ENCODE measurements at regions not wholly inside any gene's neighbourhood (a gene's known extent, or its start where the extent isn't known, plus 50 kb on each side); places are given as distances from the start of the nearest gene placed in this dataset.

GRCh38 chr7:4444106-4444505 is 238.0 kb upstream of the FOXK1 start:
- Histone ChIP-seq H3K27me3 (ENCODE audit: insufficient read depth, poor library complexity, severe bottlenecking) (no peaks in the 10 kb centered on the region), H3K27ac (replicated peaks) (no peak overlapping the region), H3K4me3 (replicated peaks; ENCODE audit: insufficient read depth, low read length) (no peak overlapping the region)
- no peak for DNase-seq (ENCODE audit: low read depth in 1 of 2, low spot score in 1 of 2)
- TF ChIP-seq CTCF (IDR thresholded peaks at IDR 0.05; ENCODE audit: insufficient read depth, low read length) (no peak), POLR2AphosphoS5 (IDR thresholded peaks at IDR 0.05; ENCODE audit: low read depth) (no peak), SPI1 (IDR thresholded peaks at IDR 0.05; ENCODE audit: borderline replicate concordance, low read depth) (no peak), GABPA (IDR thresholded peaks at IDR 0.05; ENCODE audit: low read depth) (no peak)
- TF ChIP-seq, protein P1, sequence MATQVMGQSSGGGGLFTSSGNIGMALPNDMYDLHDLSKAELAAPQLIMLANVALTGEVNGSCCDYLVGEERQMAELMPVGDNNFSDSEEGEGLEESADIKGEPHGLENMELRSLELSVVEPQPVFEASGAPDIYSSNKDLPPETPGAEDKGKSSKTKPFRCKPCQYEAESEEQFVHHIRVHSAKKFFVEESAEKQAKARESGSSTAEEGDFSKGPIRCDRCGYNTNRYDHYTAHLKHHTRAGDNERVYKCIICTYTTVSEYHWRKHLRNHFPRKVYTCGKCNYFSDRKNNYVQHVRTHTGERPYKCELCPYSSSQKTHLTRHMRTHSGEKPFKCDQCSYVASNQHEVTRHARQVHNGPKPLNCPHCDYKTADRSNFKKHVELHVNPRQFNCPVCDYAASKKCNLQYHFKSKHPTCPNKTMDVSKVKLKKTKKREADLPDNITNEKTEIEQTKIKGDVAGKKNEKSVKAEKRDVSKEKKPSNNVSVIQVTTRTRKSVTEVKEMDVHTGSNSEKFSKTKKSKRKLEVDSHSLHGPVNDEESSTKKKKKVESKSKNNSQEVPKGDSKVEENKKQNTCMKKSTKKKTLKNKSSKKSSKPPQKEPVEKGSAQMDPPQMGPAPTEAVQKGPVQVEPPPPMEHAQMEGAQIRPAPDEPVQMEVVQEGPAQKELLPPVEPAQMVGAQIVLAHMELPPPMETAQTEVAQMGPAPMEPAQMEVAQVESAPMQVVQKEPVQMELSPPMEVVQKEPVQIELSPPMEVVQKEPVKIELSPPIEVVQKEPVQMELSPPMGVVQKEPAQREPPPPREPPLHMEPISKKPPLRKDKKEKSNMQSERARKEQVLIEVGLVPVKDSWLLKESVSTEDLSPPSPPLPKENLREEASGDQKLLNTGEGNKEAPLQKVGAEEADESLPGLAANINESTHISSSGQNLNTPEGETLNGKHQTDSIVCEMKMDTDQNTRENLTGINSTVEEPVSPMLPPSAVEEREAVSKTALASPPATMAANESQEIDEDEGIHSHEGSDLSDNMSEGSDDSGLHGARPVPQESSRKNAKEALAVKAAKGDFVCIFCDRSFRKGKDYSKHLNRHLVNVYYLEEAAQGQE (IDR thresholded peaks at IDR 0.05; ENCODE audit: insufficient replicate concordance, low read depth), result no peak

DNA sequence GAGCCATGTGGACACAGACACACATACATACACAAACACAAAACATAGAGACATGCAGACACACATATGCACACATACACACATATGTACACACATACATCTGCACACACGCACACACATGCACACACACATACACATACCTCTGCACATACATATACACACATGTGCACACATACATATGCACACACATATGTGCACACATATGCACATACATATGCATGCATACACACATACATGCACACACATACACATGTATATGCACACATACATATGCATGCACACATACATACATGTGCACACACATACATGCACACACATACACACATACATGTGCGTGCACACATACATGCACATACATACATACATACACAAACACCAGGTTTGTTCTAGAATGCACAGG is 236.3 kb upstream of the FOXK1 start:
- Histone ChIP-seq H3K4me3 (replicated peaks; ENCODE audit: insufficient read depth, low read length) (no peak overlapping the region), H3K27me3 (ENCODE audit: insufficient read depth, poor library complexity, severe bottlenecking) (no peaks in the 10 kb centered on the region), H3K27ac (replicated peaks) (no peak overlapping the region)
- TF ChIP-seq SPI1 (IDR thresholded peaks at IDR 0.05; ENCODE audit: borderline replicate concordance, low read depth) (no peak), CTCF (IDR thresholded peaks at IDR 0.05; ENCODE audit: insufficient read depth, low read length) (no peak), POLR2AphosphoS5 (IDR thresholded peaks at IDR 0.05; ENCODE audit: low read depth) (no peak), GABPA (IDR thresholded peaks at IDR 0.05; ENCODE audit: low read depth) (no peak)
- TF ChIP-seq, protein P1 (IDR thresholded peaks at IDR 0.05; ENCODE audit: insufficient replicate concordance, low read depth), result no peak
- no peak for DNase-seq (ENCODE audit: low read depth in 1 of 2, low spot score in 1 of 2)

- H3K27ac ChIP-seq (replicated peaks), result no peak overlapping the region
- no peak for DNase-seq (ENCODE audit: low read depth in 1 of 2, low spot score in 1 of 2)
- H3K4me3 ChIP-seq (replicated peaks; ENCODE audit: insufficient read depth, low read length), result no peak overlapping the region
- H3K27me3 ChIP-seq (ENCODE audit: insufficient read depth, poor library complexity, severe bottlenecking), result no peaks in the 10 kb centered on the region
- no peak for TF ChIP-seq GABPA (IDR thresholded peaks at IDR 0.05; ENCODE audit: low read depth)
- TF ChIP-seq SPI1 (IDR thresholded peaks at IDR 0.05; ENCODE audit: borderline replicate concordance, low read depth), result no peak
- TF ChIP-seq, protein P1 (IDR thresholded peaks at IDR 0.05; ENCODE audit: insufficient replicate concordance, low read depth), result no peak
- no peak for TF ChIP-seq CTCF (IDR thresholded peaks at IDR 0.05; ENCODE audit: insufficient read depth, low read length)
- no peak for TF ChIP-seq POLR2AphosphoS5 (IDR thresholded peaks at IDR 0.05; ENCODE audit: low read depth)
These were observed 232.8 kb upstream of the FOXK1 start for GRCh38 chr7:4449263-4449662.
